CMK (cell line): ENCODE measurements at regions not wholly inside any gene's neighbourhood (a gene's known extent, or its start where the extent isn't known, plus 50 kb on each side); places are given as distances from the start of the nearest gene placed in this dataset.

Source experiments
- DNase-seq: peaks from one replicate; pipeline ENCODE4 v3.0.0-alpha.2; 2010; ENCODE audit warnings: low read depth

- DNase-seq = no peak
These were observed 327.7 kb downstream of the CDC5L start for GRCh38 chr6:44715188-44715587.

- no peak for DNase-seq
These were observed 328.4 kb downstream of the CDC5L start for GRCh38 chr6:44715925-44716324.

- no peak for DNase-seq
These were observed 329.9 kb downstream of the CDC5L start for GRCh38 chr6:44717431-44717830.

DNA sequence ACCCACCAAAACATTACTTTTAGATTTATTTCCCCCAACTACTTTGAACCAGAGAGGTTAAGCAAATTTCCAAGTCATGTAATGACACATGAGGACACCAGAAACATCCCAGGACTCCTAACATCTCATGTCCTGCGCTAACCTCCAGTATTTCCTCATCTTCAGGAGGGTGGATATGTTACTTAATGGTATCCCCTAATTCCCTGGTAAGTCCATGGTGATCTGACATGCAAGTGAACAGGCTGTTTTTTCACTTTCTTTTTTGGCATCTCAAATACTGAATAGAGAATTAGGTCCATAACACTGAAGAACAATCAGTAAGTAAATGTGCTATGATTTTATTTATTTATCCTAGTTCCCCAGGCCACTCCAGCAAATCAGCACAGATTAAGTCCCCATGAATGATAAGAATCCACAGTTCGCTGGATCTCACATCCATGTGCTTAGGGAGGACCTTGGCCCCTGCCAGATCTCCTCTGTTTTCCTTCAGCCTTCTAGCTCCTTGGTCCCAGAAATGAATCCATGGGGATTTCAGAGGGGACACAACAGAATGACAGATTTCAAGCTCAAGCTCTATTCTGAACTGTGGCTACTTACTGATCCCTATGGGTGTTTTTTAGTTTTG is 334.6 kb downstream of the CDC5L start:
- no peak for DNase-seq

- DNase-seq = no peak
These were observed 335.2 kb downstream of the CDC5L start for GRCh38 chr6:44722736-44723135.

- no peak for DNase-seq
These were observed 336.1 kb downstream of the CDC5L start for GRCh38 chr6:44723439-44724197.

DNA sequence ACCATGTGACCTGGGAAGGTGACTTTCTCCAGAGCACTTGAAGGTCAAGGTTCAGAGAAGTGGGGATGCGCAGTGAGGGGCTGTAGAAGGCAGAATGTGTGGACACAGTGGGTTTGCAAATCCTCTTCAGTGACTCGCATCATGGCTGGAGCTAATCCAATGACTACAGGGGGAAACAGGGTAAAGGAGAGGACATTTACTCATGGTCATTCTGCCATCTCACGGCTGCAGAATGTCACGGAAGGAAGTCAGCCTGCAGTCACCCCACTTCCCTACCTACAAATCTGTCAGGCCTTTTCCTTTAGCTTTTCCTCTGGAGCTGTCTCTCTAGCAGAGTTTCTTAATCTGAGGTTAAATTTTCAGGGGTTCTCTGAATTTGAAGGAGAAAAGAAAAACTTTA is 337.6 kb downstream of the CDC5L start:
- DNase-seq = no peak

DNA sequence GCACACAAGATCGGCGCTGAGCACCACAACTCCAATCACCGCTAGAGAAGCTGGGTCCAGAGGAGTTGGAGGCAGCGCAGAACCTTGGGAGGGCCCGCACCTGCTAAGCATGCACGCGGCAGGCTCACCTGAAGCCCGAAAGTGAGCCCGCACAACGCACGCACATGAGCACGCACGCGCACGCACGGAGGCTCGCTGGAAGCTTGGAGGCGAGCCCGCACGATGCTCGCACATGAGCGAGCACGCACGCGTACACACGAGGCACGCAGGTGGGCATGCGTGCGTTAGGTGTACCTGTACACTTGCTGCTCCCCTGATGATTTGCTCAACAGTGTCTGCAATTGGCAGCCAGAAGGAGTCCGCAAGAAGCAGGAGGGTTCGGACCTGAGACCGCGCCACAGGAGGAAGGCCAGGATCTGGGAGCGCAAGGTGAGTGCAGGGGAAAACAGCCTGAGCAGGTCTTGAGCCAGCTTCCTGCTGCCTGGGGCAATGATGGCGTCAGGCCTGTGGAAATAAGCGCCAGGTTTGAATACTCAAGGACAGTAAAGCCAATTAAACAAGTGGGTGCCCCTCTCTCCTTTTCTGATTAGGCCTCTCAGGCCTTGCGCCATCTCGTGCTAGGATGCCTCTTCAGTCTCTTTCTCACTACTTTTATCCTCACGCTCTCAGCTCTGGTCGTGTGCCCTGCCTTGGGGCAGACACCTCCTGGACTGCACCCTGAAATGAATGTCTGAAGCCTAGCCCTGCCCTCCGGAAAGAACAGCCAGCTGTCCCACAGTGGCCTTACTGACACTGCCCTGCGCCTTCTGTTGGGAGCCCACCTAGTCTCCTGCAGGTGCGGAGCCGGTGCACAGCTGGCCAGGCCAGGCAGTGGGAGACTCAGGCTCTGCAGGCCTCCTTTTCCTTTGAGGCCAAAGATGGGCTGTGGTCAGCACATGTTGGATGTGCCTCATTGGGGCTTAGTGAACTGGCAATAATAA is 340.4 kb downstream of the CDC5L start:
- no peak for DNase-seq

GRCh38 chr6:44730771-44731391 is 343.4 kb downstream of the CDC5L start:
- DNase-seq = no peak

DNA sequence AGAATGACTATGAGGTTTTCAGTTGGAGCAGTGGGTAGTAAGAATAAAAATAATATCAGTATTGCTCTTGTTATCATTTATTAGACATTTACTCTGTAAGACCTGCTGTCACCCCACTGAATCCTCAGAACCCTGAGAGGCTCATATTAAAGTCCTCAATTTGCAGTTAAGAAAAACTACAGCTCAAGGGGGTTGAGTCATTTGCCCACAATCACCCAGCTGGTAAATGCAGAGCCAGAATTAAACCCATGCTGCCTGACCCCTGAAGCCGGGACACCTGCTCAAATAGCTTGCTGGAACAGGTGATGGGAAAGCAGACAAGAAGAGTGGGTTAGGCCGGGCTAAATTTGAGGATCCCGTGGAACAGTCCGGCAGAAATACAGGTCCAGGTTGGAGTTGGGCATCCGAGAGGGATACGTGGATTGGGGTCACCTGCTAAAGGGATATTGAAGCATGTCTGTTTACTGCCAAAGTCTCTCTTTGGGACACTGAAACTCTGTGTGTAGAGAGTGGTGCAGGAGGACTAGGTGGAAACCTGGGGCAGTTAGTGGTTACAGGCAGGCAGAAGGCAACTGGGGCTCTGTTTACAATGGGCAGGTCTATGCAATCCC is 344.1 kb downstream of the CDC5L start:
- DNase-seq = no peak

DNA sequence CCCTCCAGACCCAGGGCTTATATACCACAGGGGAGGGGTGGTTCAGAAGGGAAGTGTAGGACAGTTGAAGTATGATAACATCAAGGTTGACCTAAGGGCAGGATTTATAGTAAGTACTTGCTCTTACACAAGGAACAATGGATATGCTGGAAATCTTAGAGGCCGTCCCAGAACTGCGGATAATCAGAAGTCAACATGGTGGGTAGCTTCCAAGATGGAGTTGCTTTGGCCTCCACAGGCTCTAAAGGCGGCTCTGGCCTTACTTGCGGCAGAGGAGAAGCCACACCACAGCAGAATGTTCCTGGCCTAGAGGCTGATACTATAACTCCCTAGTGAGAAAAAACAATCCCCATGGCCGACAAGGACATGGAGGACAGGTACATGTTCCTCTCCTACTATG is 344.7 kb downstream of the CDC5L start:
- no peak for DNase-seq

- DNase-seq = no peak
These were observed 345.6 kb downstream of the CDC5L start for GRCh38 chr6:44733126-44733525.

DNA sequence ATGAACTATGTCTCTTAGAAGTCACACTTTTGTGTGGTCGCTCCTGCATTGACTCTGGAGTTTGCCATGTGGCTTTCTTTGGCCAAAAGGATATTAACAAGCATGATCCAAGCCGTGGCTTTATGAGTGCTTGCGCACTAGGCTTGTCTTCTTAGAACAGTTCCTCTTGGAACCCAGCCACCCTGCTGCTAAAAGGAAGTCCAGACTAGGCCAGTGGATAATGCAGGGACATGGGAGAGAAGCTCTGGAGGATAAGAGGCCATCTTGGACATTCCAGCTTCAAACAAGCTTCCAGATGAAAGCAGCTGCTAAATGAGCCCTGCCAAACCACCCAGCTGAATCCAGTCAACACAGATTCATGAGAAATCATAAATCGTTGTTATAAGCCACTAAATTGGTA is 346.4 kb downstream of the CDC5L start:
- no peak for DNase-seq

DNA sequence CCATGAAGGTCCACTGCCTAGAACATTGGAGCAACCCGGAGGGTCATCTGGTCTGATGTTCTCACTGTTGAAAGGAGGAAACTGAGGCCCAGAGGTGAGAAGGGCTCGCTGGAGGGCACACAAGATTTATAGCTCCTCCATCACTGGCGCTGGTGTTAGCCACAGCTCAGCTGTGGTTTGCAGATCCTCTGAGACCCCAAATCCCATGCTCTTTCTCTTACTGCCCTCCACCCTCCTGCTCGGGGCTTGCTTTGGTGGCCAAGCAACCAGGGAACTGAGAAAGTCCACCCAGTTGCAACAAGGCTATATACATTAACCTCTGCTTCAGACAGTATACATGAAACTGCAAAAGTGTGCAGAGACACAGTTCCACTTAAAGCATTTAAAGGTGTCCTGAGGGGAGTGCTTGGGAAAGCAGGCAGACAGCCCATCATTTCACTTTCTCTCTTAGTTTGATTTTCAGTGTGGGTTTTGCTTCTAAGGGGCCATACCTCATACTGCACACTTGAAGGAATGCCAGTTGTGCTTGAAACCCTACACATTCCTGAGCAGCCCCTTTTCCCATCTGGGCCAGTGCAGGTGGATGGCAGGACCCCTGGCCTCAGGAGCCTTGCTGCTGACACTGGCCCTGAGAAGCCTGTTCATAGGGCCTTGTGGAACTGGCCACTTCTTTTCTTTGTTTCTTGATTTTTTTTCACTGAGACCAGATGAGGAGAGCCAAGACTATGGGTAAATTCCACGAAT is 347.6 kb downstream of the CDC5L start:
- no peak for DNase-seq

DNA sequence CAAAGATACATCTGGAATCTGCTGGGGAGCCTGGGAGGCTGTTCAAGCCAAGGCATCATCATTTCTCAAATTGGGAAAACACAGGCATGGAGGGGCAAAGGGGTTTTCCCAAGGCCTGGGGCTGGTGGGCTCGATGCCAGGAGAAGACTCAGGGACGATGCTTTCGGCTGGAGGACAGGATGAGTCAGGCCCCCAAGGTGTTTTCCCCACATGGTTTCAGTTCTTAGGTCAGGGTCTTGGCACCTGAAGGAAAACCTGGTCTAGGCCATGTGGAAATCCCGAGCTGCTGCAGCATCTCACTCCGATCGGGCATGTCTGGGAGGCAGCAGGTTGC is 348.1 kb downstream of the CDC5L start:
- no peak for DNase-seq

GRCh38 chr6:44737341-44737740 is 349.8 kb downstream of the CDC5L start:
- no peak for DNase-seq

DNA sequence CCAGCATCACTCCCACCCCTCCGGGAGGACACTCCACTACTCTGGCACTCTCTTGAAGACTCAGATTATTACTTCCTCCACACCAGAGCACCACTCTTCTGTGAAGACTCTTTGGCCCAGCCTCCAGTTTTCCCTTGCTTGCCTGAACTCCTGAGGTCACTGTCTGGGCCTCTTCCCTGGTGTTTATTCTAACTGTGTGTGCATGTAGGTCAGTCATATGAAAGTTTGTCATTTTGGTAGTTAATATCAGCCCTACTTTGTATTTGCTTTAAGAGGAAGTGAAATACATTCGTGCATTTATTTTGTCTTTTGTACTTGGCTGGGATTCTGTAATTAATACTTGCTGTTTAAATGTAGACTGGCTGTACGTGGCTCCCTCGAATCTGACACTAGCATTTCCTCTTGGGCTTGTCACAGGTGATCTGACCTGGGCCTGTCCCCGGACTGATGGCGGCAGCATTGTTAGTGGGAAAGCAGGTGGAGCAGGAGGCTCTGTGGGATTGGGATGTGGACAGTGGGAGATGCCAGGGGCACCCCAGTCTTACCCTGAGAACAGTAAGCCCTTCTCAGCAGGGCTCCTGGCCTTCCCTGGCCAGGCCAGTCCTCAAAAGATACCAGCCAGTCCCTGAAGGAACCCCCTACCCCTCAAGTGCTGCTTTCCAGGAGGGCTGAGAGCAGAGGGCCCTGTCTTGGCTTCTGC is 350.5 kb downstream of the CDC5L start:
- DNase-seq = no peak

- DNase-seq = no peak
These were observed 351.2 kb downstream of the CDC5L start for GRCh38 chr6:44738601-44739146.

DNA sequence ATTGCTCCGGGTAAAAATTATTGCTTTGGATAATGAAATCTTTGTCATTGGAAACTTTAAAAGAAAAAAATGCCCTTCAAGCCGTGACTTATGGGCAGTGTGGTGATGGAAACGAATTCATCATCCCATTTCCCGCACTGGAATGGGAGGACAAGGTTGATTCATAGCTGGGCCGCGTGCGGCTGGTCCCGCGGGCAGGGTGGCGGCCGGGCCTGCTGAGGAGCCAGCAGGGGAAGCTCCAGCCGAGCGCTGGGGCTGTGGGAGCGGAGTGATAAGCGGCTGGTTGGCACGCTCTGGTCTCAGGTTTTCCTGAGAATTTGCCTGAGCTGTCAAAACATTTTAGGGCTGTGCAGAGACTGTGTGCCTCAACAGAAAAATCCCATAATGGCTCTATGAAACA is 351.7 kb downstream of the CDC5L start:
- no peak for DNase-seq

DNA sequence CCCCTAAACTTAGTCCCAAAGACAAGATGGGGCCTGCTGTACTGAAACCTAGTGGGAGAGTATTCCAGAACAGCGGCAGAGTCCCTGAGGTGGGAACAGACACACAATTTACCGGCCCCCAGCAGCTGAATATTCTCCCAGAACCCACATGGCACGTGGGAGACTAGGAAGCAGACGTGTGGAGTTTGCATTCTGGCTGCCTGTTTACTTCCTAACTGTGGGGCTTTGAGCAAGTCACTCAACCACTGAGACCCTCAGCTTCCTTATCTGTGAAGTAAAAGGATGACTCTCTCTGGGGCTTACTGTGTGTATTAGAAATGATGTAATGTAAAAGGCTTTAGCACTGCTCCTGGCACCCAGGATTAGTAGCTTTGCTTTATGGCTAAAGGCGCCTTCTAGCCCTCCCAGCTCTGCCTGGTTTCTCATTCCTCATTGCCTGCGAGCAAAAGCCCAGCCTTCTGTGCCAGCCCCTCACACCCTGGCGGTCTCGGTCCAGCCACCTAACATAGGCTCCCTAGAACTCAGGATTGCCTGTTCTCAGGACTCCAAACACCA is 353.1 kb downstream of the CDC5L start:
- DNase-seq = no peak
